ENCODE measurements at regions not wholly inside any gene's neighbourhood (a gene's known extent, or its start where the extent isn't known, plus 50 kb on each side); places are given as distances from the start of the nearest gene placed in this dataset.

DNA sequence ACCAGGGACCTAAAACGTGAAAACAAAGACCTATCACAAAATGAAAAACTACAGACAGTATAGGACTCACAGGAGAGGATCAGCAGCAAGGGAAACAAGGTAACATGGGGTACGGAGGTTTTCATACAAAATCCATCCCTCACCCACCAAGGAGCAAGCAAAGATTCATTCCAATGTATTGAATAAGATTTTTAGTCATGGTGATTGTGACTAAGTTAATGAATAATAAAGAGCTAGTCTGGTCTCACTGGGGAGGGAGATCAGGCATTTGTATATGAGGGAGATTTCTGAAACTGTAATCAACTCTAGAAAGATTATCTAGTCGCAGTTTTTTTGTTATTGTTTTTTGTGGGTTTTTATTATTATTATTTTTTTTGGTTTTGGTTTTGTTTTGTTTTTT lies 336.5 kb upstream of the MMADHC start:
- Histone ChIP-seq H3K27ac (no peak overlapping the region), H3K9me3 (no peaks in the 10 kb centered on the region), H3K4me3 (no peak overlapping the region), H3K4me1 (no peaks in the 10 kb centered on the region), H3K36me3 (no peaks in the 10 kb centered on the region), H3K27me3 (ENCODE audit: low read depth) (no peaks in the 10 kb centered on the region)
- intact Hi-C loops (cut with DNase I): no loop called here
- ATAC-seq: no peak
- no peak for TF ChIP-seq CTCF (IDR thresholded peaks at IDR 0.05)
- DNase-seq: no peak

- Histone ChIP-seq H3K4me1 (no peaks in the 10 kb centered on the region), H3K4me3 (no peak overlapping the region), H3K27ac (no peak overlapping the region), H3K9me3 (no peaks in the 10 kb centered on the region), H3K36me3 (no peaks in the 10 kb centered on the region), H3K27me3 (ENCODE audit: low read depth) (no peaks in the 10 kb centered on the region)
- intact Hi-C loops (cut with DNase I): no loop called here
- no peak for TF ChIP-seq CTCF (IDR thresholded peaks at IDR 0.05)
- DNase-seq: no peak
- ATAC-seq: no peak
These were observed 334.5 kb upstream of the MMADHC start for GRCh38 chr2:149921911-149922616.

- no peaks in the 10 kb centered on the region for H3K4me1 ChIP-seq
- no peaks in the 10 kb centered on the region for H3K36me3 ChIP-seq
- no peaks in the 10 kb centered on the region for H3K27me3 ChIP-seq (ENCODE audit: low read depth)
- DNase-seq (no peak), ATAC-seq (no peak)
- no peaks in the 10 kb centered on the region for H3K9me3 ChIP-seq
- no peak overlapping the region for H3K4me3 ChIP-seq
- no peak for TF ChIP-seq CTCF (IDR thresholded peaks at IDR 0.05)
- H3K27ac ChIP-seq: no peak overlapping the region
- intact Hi-C loops (cut with DNase I): no loop called here
These were observed 332.8 kb upstream of the MMADHC start for GRCh38 chr2:149920389-149920788.

- no peaks in the 10 kb centered on the region for H3K4me1 ChIP-seq
- no peak overlapping the region for H3K4me3 ChIP-seq
- DNase-seq (no peak), ATAC-seq (no peak)
- H3K9me3 ChIP-seq: no peaks in the 10 kb centered on the region
- intact Hi-C loops (cut with DNase I): no loop called here
- H3K27me3 ChIP-seq (ENCODE audit: low read depth): no peaks in the 10 kb centered on the region
- TF ChIP-seq CTCF (IDR thresholded peaks at IDR 0.05): no peak
- H3K27ac ChIP-seq: no peak overlapping the region
- no peaks in the 10 kb centered on the region for H3K36me3 ChIP-seq
These were observed 327.6 kb upstream of the MMADHC start for GRCh38 chr2:149915151-149915550.

- no peaks in the 10 kb centered on the region for H3K27me3 ChIP-seq (ENCODE audit: low read depth)
- H3K4me1 ChIP-seq: no peaks in the 10 kb centered on the region
- TF ChIP-seq CTCF (IDR thresholded peaks at IDR 0.05): no peak
- intact Hi-C loops (cut with DNase I): no loop called here
- H3K36me3 ChIP-seq: no peaks in the 10 kb centered on the region
- H3K4me3 ChIP-seq: no peak overlapping the region
- no peak overlapping the region for H3K27ac ChIP-seq
- ATAC-seq: no peak
- DNase-seq: no peak
- no peaks in the 10 kb centered on the region for H3K9me3 ChIP-seq
These were observed 321.4 kb upstream of the MMADHC start for GRCh38 chr2:149908726-149909683.
